SK-N-SH (cell line): ENCODE measurements at regions not wholly inside any gene's neighbourhood (a gene's known extent, or its start where the extent isn't known, plus 50 kb on each side); places are given as distances from the start of the nearest gene placed in this dataset.

Experiments used
- CTCF ChIP-seq: fragments of 200-600 bp; sonication (generic); IDR thresholded peaks from 2 replicates; pipeline ENCODE4 v1.6.1; 2017; ENCODE audit warnings: antibody characterized with exemption, mild to moderate bottlenecking, moderate library complexity
- ELF1 ChIP-seq: IDR thresholded peaks from 2 replicates; pipeline ENCODE4 v1.4.0; 2012
- EP300 ChIP-seq, 2 experiments: IDR thresholded peaks; 2 replicates each; pipeline versions ENCODE4 v1.4.0 to v1.6.1; 2012; ENCODE audit warnings: borderline replicate concordance in 1 of 2, low read depth in 1 of 2, low read length in 1 of 2
- EZH2phosphoT487 ChIP-seq: fragments of 200-600 bp; sonication (generic); IDR thresholded peaks from 2 replicates; pipeline ENCODE4 v1.6.1; 2017; ENCODE audit warnings: low read depth, mixed run types, mild to moderate bottlenecking, antibody characterized with exemption, moderate library complexity, borderline replicate concordance
- FOXJ3 ChIP-seq: sonication (generic); formaldehyde crosslinking; IDR thresholded peaks from 2 replicates; pipeline ENCODE4 v1.5.1; 2020; ENCODE audit warnings: mild to moderate bottlenecking, missing genetic modification reagents
- GABPA ChIP-seq: IDR thresholded peaks from 2 replicates; pipeline ENCODE4 v1.4.0; 2012; ENCODE audit warnings: low read depth, mild to moderate bottlenecking
- JUND ChIP-seq: IDR thresholded peaks from 2 replicates; pipeline ENCODE4 v1.4.0; 2012
- MXI1 ChIP-seq: IDR thresholded peaks from 2 replicates; pipeline ENCODE4 v1.6.1; 2012; ENCODE audit warnings: mild to moderate bottlenecking, low read depth, low read length, improper control_type of control experiment
- POLR2AphosphoS5 ChIP-seq: IDR thresholded peaks from 2 replicates; pipeline ENCODE4 v1.6.1; 2012; ENCODE audit warnings: low read depth, low read length
- RAD21 ChIP-seq: IDR thresholded peaks from 2 replicates; pipeline ENCODE4 v1.6.1; 2012; ENCODE audit warnings: mild to moderate bottlenecking, low read length
- RCOR1 ChIP-seq: fragments of 150-350 bp; IDR thresholded peaks from 2 replicates; pipeline ENCODE4 v1.6.1; 2017; ENCODE audit warnings: antibody characterized with exemption, low read length
- SMC3 ChIP-seq: IDR thresholded peaks from 2 replicates; pipeline ENCODE4 v1.6.1; 2012; ENCODE audit warnings: low read depth, low read length, improper control_type of control experiment
- USF1 ChIP-seq: IDR thresholded peaks from 2 replicates; pipeline ENCODE4 v1.4.0; 2012; ENCODE audit warnings: low read depth, borderline replicate concordance

GRCh38 chr6:85132091-85132490, 317.8 kb upstream of the NT5E start:
- no peak for TF ChIP-seq CTCF
- no peak for TF ChIP-seq EZH2phosphoT487
- no peak for TF ChIP-seq RCOR1
- no peak for TF ChIP-seq JUND
- TF ChIP-seq MXI1: no peak
- no peak for TF ChIP-seq USF1
- no peak for TF ChIP-seq POLR2AphosphoS5
- TF ChIP-seq GABPA: no peak
- no peak for TF ChIP-seq EP300 (IDR thresholded peaks at IDR 0.05; ENCODE audit: borderline replicate concordance in 1 of 2, low read depth in 1 of 2, low read length in 1 of 2)
- TF ChIP-seq FOXJ3 (CRISPR knock-in tag): no peak
- no peak for TF ChIP-seq SMC3
- no peak for TF ChIP-seq ELF1
- no peak for TF ChIP-seq RAD21
